ENCODE measurements at regions not wholly inside any gene's neighbourhood (a gene's known extent, or its start where the extent isn't known, plus 50 kb on each side); places are given as distances from the start of the nearest gene placed in this dataset.
"Not testable (repeated sequence)": the region's sequence is repeated elsewhere in the genome, so short reads cannot be mapped to it uniquely, and the experiment has no call there.

DNA sequence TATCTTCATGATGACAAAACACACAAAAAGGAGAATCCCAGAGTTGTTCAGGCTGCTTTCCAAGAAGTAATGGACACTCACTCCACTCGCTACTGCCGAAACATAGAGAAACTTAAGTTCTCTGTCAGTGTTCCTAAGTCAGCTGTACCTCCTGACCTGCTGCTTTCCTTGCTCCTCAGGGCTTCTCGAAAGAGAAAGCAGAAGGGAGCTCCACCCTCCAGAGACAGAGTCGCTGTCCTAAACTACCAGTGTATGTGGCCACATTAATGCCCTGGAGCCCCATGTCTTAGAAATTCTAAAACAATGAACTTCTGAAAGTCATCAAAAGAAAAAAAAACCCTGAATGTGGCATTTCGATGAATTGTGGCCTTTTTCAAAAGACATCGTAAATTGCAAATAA is 390.8 kb upstream of the MON1B start:
- no peak for DNase-seq (ENCODE audit: low read depth, low spot score)

DNA sequence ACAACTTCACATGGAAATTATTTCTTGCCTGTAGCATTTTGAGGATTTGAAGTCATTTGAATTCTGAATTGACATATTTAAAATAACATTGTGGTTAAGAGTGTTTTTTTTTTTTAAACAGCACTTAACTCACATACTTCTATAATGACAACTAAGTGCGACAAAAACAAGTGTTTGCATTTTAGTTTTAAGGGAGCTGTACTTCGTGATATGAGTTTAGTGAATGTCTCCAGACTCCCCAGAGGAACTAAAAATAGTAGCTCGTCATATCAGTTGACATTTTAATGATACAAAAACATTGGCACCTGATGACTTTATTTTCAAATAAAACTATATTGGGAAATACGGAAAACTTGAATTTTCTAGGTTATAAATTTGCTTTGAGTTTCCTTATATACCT is 389.6 kb upstream of the MON1B start:
- DNase-seq (ENCODE audit: low read depth, low spot score), result no peak

- DNase-seq (ENCODE audit: low read depth, low spot score), result no peak
Observed at GRCh38 chr16:76816475-76816874, 374.5 kb upstream of the MON1B start.

DNA sequence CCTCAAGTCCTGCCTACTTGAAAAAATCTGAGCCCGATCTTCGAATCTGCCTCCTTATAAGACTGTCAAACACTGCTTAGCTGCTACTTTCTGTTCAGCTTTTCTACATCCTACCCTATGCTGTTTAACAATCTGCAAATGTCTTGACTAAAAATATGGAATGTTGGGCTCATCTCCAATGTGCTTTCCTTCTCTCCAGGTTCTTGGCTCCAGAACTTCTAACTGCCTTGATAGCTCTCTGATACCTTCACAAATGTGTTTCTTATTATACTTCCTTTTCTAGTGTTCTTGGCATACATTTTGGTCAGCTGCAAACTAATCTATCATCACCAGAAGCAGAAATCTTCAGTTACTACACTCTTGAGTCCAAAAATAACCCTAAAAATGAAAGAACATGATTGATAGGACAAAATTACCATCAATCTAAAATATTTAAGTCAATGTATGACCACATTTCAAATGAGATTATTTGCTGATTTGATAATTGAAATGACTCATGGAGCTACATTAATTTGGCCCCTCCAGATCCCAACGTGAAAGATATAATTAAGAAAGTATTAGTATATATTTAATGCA is 372.3 kb upstream of the MON1B start:
- DNase-seq (ENCODE audit: low read depth, low spot score), result no peak

GRCh38 chr16:76819226-76819916 is 371.6 kb upstream of the MON1B start:
- no peak for DNase-seq (ENCODE audit: low read depth, low spot score)

GRCh38 chr16:76824221-76824620 is 366.8 kb upstream of the MON1B start:
- no peak for DNase-seq (ENCODE audit: low read depth, low spot score)

DNA sequence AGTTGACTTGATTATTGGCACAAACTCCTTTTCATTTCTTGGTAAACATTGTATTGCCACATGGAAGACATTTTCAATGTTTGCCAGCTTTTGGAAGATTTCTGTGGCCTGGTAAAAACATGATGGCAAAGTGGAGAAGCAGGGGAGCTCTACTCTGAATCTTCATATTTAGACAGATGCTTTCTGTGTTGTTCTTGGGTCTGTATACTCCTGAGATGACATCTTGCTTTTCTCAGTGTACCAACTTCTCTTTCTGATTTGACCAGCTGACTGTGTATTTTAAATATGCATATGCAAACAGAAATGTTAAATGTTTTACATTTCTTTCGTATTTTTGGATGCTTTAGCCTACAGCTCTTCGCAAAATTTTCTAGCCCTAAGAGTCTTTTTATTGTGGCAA is 366.2 kb upstream of the MON1B start:
- DNase-seq (ENCODE audit: low read depth, low spot score), result no peak

GRCh38 chr16:76835339-76835738 is 355.7 kb upstream of the MON1B start:
- DNase-seq (ENCODE audit: low read depth, low spot score), result no peak

- DNase-seq (ENCODE audit: low read depth, low spot score), result no peak
Observed at GRCh38 chr16:76835779-76836300, 355.1 kb upstream of the MON1B start.

- no peak for DNase-seq (ENCODE audit: low read depth, low spot score)
Observed at GRCh38 chr16:76837872-76838271, 353.1 kb upstream of the MON1B start.

- DNase-seq (ENCODE audit: low read depth, low spot score), result no peak
Observed at GRCh38 chr16:76854234-76854633, 336.8 kb upstream of the MON1B start.

DNA sequence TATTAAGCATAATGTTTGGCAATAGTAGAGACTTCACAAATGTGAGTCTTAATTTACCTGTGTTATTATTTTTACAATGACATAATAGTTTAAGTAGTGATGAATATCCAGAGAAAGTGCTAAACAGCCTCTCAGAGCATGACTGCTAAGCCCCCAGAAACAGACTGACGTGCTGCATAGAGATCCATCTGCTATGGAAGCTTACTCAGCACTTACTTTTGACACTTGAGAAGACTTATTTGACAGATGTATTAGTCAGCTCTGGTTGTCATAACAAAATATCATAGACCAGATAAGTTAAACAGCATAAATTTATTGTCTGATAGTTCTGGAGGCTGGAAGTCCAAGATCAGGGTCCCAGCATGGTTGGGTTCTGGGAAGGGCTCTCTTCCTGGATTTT is 334.9 kb upstream of the MON1B start:
- DNase-seq (ENCODE audit: low read depth, low spot score), result no peak

GRCh38 chr16:76857402-76857801 is 333.6 kb upstream of the MON1B start:
- no peak for DNase-seq (ENCODE audit: low read depth, low spot score)

GRCh38 chr16:76862901-76863300 is 328.1 kb upstream of the MON1B start:
- DNase-seq (ENCODE audit: low read depth, low spot score), result no peak

- DNase-seq (ENCODE audit: low read depth, low spot score), result no peak
Observed at GRCh38 chr16:76866994-76867393, 324.0 kb upstream of the MON1B start.

- DNase-seq (ENCODE audit: low read depth, low spot score), result no peak
Observed at GRCh38 chr16:76875898-76876297, 315.1 kb upstream of the MON1B start.

GRCh38 chr16:76879420-76879819 is 311.6 kb upstream of the MON1B start:
- no peak for DNase-seq (ENCODE audit: low read depth, low spot score)

DNA sequence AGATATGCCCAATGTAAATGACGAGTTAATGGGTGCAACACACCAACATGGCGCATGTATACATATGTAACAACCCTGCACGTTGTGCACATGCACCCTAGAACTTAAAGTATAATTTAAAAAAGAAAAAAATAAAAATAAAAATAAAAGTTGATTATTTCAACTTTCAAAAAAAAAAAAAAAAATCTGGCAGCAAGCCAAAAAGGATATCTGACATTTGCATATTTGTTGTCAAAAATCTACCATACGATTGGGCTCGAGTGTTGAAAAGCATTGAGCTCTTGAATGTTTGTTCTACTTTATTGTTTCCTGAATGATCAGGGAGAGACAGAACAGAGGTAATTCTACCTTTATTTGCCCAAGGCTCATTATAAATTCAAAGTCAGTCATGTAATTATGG is 310.5 kb upstream of the MON1B start:
- not testable (repeated sequence) for DNase-seq (ENCODE audit: low read depth, low spot score)

- no peak for DNase-seq (ENCODE audit: low read depth, low spot score)
Observed at GRCh38 chr16:76882105-76882504, 308.9 kb upstream of the MON1B start.

GRCh38 chr16:76883076-76883475 is 307.9 kb upstream of the MON1B start:
- DNase-seq (ENCODE audit: low read depth, low spot score), result no peak

- DNase-seq (ENCODE audit: low read depth, low spot score), result no peak
Observed at GRCh38 chr16:76885776-76886537, 305.0 kb upstream of the MON1B start.

- no peak for DNase-seq (ENCODE audit: low read depth, low spot score)
Observed at GRCh38 chr16:76897816-76898215, 293.2 kb upstream of the MON1B start.

DNA sequence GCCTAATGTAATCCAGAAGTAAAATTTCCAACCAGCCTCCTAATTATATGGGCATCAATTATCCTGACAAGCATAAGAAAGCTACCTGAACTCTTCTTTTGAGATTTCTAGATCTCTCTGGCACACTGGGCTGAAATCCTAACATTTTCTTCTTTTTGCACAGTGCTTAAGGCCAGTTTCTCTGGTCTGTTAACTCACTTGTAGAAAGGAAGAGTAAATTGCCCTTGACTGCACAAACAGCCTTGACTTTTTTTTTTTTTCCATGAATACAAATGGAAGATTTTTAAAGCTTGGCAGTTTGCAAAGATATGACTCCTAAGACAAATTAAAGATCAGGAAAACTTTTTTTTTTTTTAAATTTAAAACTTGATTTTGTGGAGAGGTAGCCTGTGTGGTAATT is 291.2 kb upstream of the MON1B start:
- DNase-seq (ENCODE audit: low read depth, low spot score), result no peak

Data from pulmonary artery endothelial cell (primary cell).